Spleen (tissue), 11 donors: ENCODE measurements at regions not wholly inside any gene's neighbourhood (a gene's known extent, or its start where the extent isn't known, plus 50 kb on each side); places are given as distances from the start of the nearest gene placed in this dataset.

Experiments used
- DNase-seq: peaks from one replicate; pipeline ENCODE4 v3.0.0-alpha.2; 2020
- H3K27ac ChIP-seq, 8 donors: fragments of 200-600 bp; sonication (generic) in 7 of 8; 1 replicate in 4 of 8; 2 replicates in 4 of 8; pipeline versions ENCODE4 v1.5.0 to v1.8.0; 2016 to 2021; ENCODE audit warnings: inconsistent platforms in 4 of 8, mild to moderate bottlenecking in 4 of 8, moderate library complexity in 1 of 8
- H3K27me3 ChIP-seq, 7 donors: fragments of 200-600 bp; sonication (generic) in 6 of 7; replicated peaks in 1 of 7; 1 replicate in 4 of 7; 2 replicates in 3 of 7; pipeline versions ENCODE4 v1.5.0 to v1.8.0; 2016 to 2021; ENCODE audit warnings: inconsistent platforms in 3 of 7, mild to moderate bottlenecking in 1 of 7
- H3K36me3 ChIP-seq, 6 donors: fragments of 200-600 bp; sonication (generic) in 5 of 6; 1 replicate in 4 of 6; 2 replicates in 2 of 6; pipeline versions ENCODE4 v1.5.0 to v1.8.0; 2016 to 2021; ENCODE audit warnings: inconsistent platforms in 2 of 6
- H3K4me1 ChIP-seq, 6 donors: fragments of 200-600 bp; sonication (generic) in 5 of 6; 1 replicate in 3 of 6; 2 replicates in 3 of 6; pipeline versions ENCODE4 v1.5.0 to v1.8.0; 2016 to 2021; ENCODE audit warnings: inconsistent platforms in 3 of 6
- H3K4me3 ChIP-seq, 8 donors: fragments of 200-600 bp; sonication (generic) in 7 of 8; 1 replicate in 4 of 8; 2 replicates in 4 of 8; pipeline versions ENCODE4 v1.5.0 to v1.8.0; 2016 to 2021; ENCODE audit warnings: inconsistent platforms in 4 of 8, mild to moderate bottlenecking in 4 of 8, moderate library complexity in 2 of 8
- H3K9me3 ChIP-seq, 8 donors: fragments of 200-600 bp; sonication (generic) in 7 of 8; 1 replicate in 4 of 8; 2 replicates in 4 of 8; pipeline versions ENCODE4 v1.5.0 to v1.8.0; 2016 to 2021; ENCODE audit warnings: inconsistent platforms in 4 of 8
- POLR2A ChIP-seq, 3 donors: fragments of 450-650 bp; IDR thresholded peaks; one replicate each; pipeline ENCODE4 v1.5.1; 2017; ENCODE audit warnings: antibody characterized with exemption in 3 of 3, mild to moderate bottlenecking in 1 of 3
- POLR2AphosphoS5 ChIP-seq, 3 donors: sonication (generic); formaldehyde crosslinking; IDR thresholded peaks; one replicate each; pipeline ENCODE4 v1.5.1; 2017; ENCODE audit warnings: antibody characterized with exemption in 3 of 3
- WGBS, 5 donors: extraction: QIAGEN DNeasy Blood & Tissue Kit in 3 of 5; methylation state at CpG; one replicate each; pipeline versions ENCODE4 v1.1.5 to v1.1.7; 2013 to 2018; 5-methylcytosine and 5-hydroxymethylcytosine counted together
- intact Hi-C: fragments of 100-400 bp; cut with DNase I; formaldehyde crosslinking; loops from one replicate; pipeline ENCODE4 v1.15.0; 2023; ENCODE audit warnings: low total_unique reads
- TF ChIP-seq, protein P1 (sequence below), 11 experiments: fragments of 200-600 bp in 7 of 11; fragments of 450-650 bp in 4 of 11; sonication (generic) in 4 of 11; IDR thresholded peaks in 8 of 11; conservative IDR thresholded peaks in 3 of 11; 1 replicate in 7 of 11; 2 replicates in 4 of 11; pipeline versions ENCODE4 v1.4.0 to v1.8.0; 2016 to 2021; ENCODE audit warnings: antibody characterized with exemption in 11 of 11, inconsistent platforms in 4 of 11, mild to moderate bottlenecking in 1 of 11
- donor health status: healthy with polysubstance abuse.
- donor health status: DM: no; HTN: no; CAD: no; lungs with moderate emphysema.
- donor health status: DM: no; HTN: no; CAD: no.
- donor health status: Bipolar disorder and iron deficiency.
- donor health status: healthy.
- donor health status: DM: no; HTN: no; CAD: no.
- donor health status: DM: yes; HTN: yes; CAD: no.

DNA sequence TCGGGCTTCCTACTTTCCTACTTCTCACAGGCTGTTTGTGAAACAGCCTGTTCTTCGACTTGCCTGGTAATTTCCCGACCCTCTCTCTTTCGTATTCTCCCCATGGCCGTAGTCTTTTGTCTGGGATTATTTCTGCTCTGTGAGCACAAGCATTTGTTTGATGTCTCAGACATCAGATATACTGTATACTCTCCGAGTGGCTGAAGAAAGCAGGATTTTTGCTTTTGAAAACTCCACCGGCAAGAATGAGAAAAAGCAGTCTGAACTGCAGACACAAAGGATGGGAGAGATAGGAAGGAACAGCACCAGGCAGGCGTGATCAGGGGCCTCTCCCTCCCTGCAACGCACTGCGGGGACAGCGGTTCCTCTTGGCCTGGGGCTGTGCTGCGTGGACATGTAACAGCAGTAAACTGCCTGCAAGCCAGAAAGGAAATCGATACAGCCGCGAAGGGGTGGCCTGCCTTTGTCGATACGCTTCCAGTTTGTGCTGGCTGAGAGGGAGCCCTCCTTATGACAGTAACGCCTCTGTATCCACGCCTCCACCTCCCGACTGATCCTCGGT lies 313.9 kb upstream of the TLE4 start:
- intact Hi-C loops, result no loop called here
- WGBS, 5 donors, result 68 to 79% (median 70%) methylated on average over 21 of the region's 21 CpGs

DNA sequence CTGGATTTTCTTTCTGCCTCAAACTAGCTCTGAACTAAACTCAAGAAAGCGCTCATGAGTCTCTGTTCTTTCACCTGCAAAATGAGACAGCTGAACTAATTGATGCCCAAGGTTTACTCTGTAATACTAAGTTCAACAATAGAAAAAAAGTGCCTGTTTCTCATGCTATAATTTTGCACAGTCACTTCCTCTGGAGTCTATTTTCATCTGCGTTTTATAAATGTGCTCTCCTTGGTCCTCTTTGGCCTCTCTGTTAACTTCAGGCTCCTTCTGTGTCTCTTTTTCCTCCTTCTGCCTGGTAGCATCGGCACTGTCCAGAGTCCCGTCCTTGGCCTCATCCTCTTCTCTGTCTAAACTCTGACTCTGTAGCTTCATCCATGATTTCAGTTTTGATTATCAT lies 311.9 kb upstream of the TLE4 start:
- peaks cover 0 to 9% (median 0%) of the 10 kb centered on the region in 8 donors for H3K9me3 ChIP-seq
- H3K27ac ChIP-seq, result no peak overlapping the region
- H3K4me1 ChIP-seq, result peaks cover 0 to 19% (median 5%) of the 10 kb centered on the region in 6 donors
- intact Hi-C loops, result no loop called here
- no peak for DNase-seq
- WGBS, 5 donors, result 23 to 42% (median 27%) methylated on average over 4 of the region's 4 CpGs
- TF ChIP-seq POLR2A (IDR thresholded peaks at IDR 0.05) (no peak), POLR2AphosphoS5 (IDR thresholded peaks at IDR 0.05) (no peak)
- TF ChIP-seq, protein P1, sequence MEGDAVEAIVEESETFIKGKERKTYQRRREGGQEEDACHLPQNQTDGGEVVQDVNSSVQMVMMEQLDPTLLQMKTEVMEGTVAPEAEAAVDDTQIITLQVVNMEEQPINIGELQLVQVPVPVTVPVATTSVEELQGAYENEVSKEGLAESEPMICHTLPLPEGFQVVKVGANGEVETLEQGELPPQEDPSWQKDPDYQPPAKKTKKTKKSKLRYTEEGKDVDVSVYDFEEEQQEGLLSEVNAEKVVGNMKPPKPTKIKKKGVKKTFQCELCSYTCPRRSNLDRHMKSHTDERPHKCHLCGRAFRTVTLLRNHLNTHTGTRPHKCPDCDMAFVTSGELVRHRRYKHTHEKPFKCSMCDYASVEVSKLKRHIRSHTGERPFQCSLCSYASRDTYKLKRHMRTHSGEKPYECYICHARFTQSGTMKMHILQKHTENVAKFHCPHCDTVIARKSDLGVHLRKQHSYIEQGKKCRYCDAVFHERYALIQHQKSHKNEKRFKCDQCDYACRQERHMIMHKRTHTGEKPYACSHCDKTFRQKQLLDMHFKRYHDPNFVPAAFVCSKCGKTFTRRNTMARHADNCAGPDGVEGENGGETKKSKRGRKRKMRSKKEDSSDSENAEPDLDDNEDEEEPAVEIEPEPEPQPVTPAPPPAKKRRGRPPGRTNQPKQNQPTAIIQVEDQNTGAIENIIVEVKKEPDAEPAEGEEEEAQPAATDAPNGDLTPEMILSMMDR (IDR thresholded peaks at IDR 0.05 in 8 of 11, conservative IDR thresholded peaks at IDR 0.05 in 3 of 11), result no peak
- no peaks in the 10 kb centered on the region for H3K36me3 ChIP-seq
- peaks cover 0 to 65% (median 3%) of the 10 kb centered on the region in 7 donors for H3K27me3 ChIP-seq
- H3K4me3 ChIP-seq, result no peak overlapping the region

More for the DNA sequence above, 313.9 kb upstream of the TLE4 start:
- H3K27me3 ChIP-seq, result peaks cover 0 to 54% (median 3%) of the 10 kb centered on the region in 7 donors
- peaks cover 0 to 13% (median 5%) of the 10 kb centered on the region in 6 donors for H3K4me1 ChIP-seq
- no peak overlapping the region for H3K4me3 ChIP-seq
- no peaks in the 10 kb centered on the region for H3K36me3 ChIP-seq
- peaks cover 0 to 5% (median 0%) of the 10 kb centered on the region in 8 donors for H3K9me3 ChIP-seq
- no peak for DNase-seq
- H3K27ac ChIP-seq, result no peak overlapping the region
- no peak for TF ChIP-seq POLR2A (IDR thresholded peaks at IDR 0.05)
- TF ChIP-seq, protein P1 (IDR thresholded peaks at IDR 0.05 in 8 of 11, conservative IDR thresholded peaks at IDR 0.05 in 3 of 11), result no peak
- TF ChIP-seq POLR2AphosphoS5 (IDR thresholded peaks at IDR 0.05), result no peak

DNA sequence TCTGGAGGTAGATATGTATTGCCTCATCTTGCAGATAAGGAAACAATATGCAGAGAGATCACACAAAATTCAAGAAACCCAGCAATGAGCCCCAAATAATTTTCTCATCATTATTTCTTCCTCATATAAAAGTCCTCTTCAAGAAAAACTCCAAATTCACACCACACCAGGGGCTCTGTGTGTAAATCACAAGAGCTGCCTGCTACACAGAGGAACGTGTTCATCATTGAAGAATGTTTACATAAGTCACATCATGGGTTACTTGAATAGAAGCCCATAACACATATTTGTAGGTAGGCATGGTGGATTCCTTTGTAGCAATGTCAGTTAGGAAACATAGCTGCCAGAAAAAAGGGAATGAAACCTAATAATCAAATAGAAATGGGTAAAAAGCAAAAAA lies 308.1 kb upstream of the TLE4 start:
- H3K27ac ChIP-seq, result no peak overlapping the region
- intact Hi-C loops, result no loop called here
- TF ChIP-seq, protein P1 (IDR thresholded peaks at IDR 0.05 in 8 of 11, conservative IDR thresholded peaks at IDR 0.05 in 3 of 11), result no peak
- TF ChIP-seq POLR2A (IDR thresholded peaks at IDR 0.05) (no peak), POLR2AphosphoS5 (IDR thresholded peaks at IDR 0.05) (no peak)
- no peaks in the 10 kb centered on the region for H3K36me3 ChIP-seq
- DNase-seq, result no peak
- H3K27me3 ChIP-seq, result peaks cover 0 to 31% (median 0%) of the 10 kb centered on the region in 7 donors
- H3K9me3 ChIP-seq, result peaks cover 0 to 9% (median 0%) of the 10 kb centered on the region in 8 donors
- H3K4me1 ChIP-seq, result peaks cover 0 to 9% (median 0%) of the 10 kb centered on the region in 6 donors
- WGBS, 5 donors, result 34 to 67% (median 42%) methylated on average over 1 of the region's 1 CpG
- no peak overlapping the region for H3K4me3 ChIP-seq

DNA sequence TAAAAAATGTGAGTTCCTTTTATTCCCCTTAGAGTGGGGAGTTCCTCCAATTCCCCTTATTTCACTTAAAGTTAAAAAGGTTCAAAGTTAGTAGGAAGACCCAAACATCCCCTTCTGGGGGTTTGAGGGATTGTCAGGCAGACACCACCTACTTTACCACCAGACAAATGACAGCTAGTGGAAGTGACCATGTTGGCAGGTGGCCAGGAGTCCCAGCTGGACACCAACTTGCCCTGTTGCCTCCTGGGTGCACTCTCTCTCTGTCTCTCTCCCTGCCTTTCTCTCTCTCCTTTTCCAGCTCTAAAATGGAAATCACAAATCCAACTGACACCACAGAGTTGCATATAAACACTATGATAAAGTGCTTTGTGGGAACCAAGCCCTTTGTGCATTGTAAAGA lies 307.7 kb upstream of the TLE4 start:
- Histone ChIP-seq H3K27me3 (peaks cover 0 to 27% (median 0%) of the 10 kb centered on the region in 7 donors), H3K36me3 (no peaks in the 10 kb centered on the region), H3K4me1 (peaks cover 0 to 9% (median 0%) of the 10 kb centered on the region in 6 donors), H3K9me3 (peaks cover 0 to 9% (median 0%) of the 10 kb centered on the region in 8 donors), H3K4me3 (no peak overlapping the region), H3K27ac (no peak overlapping the region)
- TF ChIP-seq, protein P1 (IDR thresholded peaks at IDR 0.05 in 8 of 11, conservative IDR thresholded peaks at IDR 0.05 in 3 of 11), result no peak
- no peak for TF ChIP-seq POLR2AphosphoS5 (IDR thresholded peaks at IDR 0.05)
- TF ChIP-seq POLR2A (IDR thresholded peaks at IDR 0.05), result no peak
- no peak for DNase-seq
- intact Hi-C loops, result no loop called here
